ENCODE measurements at regions not wholly inside any gene's neighbourhood (a gene's known extent, or its start where the extent isn't known, plus 50 kb on each side); places are given as distances from the start of the nearest gene placed in this dataset.
"Not testable (repeated sequence)": the region's sequence is repeated elsewhere in the genome, so short reads cannot be mapped to it uniquely, and the experiment has no call there.

DNA sequence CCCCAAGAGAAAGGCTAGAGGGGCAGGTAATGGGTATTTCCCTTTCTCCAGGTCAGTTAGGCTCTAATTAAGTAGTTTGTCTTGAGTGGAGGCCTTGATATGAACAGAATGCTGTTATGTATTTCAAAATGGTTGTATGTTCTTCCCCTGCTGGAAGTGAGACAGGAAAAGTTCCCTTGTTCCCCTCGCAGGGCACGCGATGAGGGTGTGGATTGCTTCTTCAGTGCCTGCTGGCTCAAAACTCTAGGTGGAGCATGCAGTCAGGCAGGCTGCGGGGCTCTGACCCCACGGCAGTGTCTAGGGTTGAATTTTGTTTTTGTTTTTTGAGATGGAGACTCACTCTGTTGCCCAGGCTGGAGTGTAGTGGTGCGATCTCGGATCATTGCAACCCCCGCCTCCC, 110.4 kb upstream of the XIST start:
- H3K27ac Mint-ChIP-seq: peak overlapping the region in 1 of 7 donors; percentile 22
- intact Hi-C loops (cut with micrococcal nuclease): no loop called here
- no peak overlapping the region for H3K4me3 ChIP-seq (ENCODE audit: low read length in 2 of 2)
- H3K9me3 ChIP-seq (ENCODE audit: control insufficient read depth in 1 of 2, low read length in 2 of 2): no peaks in the 10 kb centered on the region
- H3K36me3 Mint-ChIP-seq: peaks cover 15 to 22% of the 10 kb centered on the region in 2 donors
- peaks cover 11% of the 10 kb centered on the region for H3K4me1 ChIP-seq (ENCODE audit: insufficient read depth, low read length)
- H3K4me1 Mint-ChIP-seq: peaks cover 19 to 72% (median 47%) of the 10 kb centered on the region in 4 donors
- ChIA-PET POLR2A (ENCODE audit: partially characterized antibody) (no interaction called here), CTCF (ENCODE audit: partially characterized antibody) (no interaction called here)
- no peaks in the 10 kb centered on the region for H3K36me3 ChIP-seq (ENCODE audit: insufficient read depth, low read length)
- no peak for DNase-seq
- H3K9me3 Mint-ChIP-seq: no peaks in the 10 kb centered on the region
- H3K4me3 Mint-ChIP-seq: peak overlapping the region in 1 of 8 donors; percentile 45
- H3K27me3 Mint-ChIP-seq: no peaks in the 10 kb centered on the region
- no peaks in the 10 kb centered on the region for H3K27me3 ChIP-seq (ENCODE audit: insufficient read depth, low read length)
- H3K27ac ChIP-seq (ENCODE audit: low read depth, low read length): no peak overlapping the region

- H3K27ac Mint-ChIP-seq: peak overlapping the region in 2 of 7 donors; percentile 24 to 34
- H3K9me3 ChIP-seq (ENCODE audit: control insufficient read depth in 1 of 2, low read length in 2 of 2); H3K27me3 ChIP-seq (ENCODE audit: insufficient read depth, low read length); DNase-seq; H3K27me3 Mint-ChIP-seq; H3K9me3 Mint-ChIP-seq; H3K4me3 ChIP-seq (ENCODE audit: low read length in 2 of 2); H3K4me3 Mint-ChIP-seq; POLR2A ChIA-PET (ENCODE audit: partially characterized antibody); H3K36me3 ChIP-seq (ENCODE audit: insufficient read depth, low read length); intact Hi-C loops (cut with micrococcal nuclease); CTCF ChIA-PET (ENCODE audit: partially characterized antibody); H3K27ac ChIP-seq (ENCODE audit: low read depth, low read length): not testable (repeated sequence)
- peaks cover 22 to 82% (median 49%) of the 10 kb centered on the region in 4 donors for H3K4me1 Mint-ChIP-seq
- H3K36me3 Mint-ChIP-seq: peaks cover 13 to 18% of the 10 kb centered on the region in 2 donors
- peaks cover 15% of the 10 kb centered on the region for H3K4me1 ChIP-seq (ENCODE audit: insufficient read depth, low read length)
Observed at GRCh38 chrX:73961867-73962266, 109.4 kb upstream of the XIST start.

GRCh38 chrX:73944563-73944908, 92.0 kb upstream of the XIST start:
- H3K36me3 Mint-ChIP-seq: peaks cover 16 to 22% of the 10 kb centered on the region in 2 donors
- Histone ChIP-seq H3K9me3 (ENCODE audit: control insufficient read depth in 1 of 2, low read length in 2 of 2) (no peaks in the 10 kb centered on the region), H3K27me3 (ENCODE audit: insufficient read depth, low read length) (no peaks in the 10 kb centered on the region), H3K4me1 (ENCODE audit: insufficient read depth, low read length) (peaks cover 27% of the 10 kb centered on the region), H3K27ac (ENCODE audit: low read depth, low read length) (peak overlapping the region; percentile 74), H3K4me3 (ENCODE audit: low read length in 2 of 2) (peak overlapping the region; percentile 73 to 94), H3K36me3 (ENCODE audit: insufficient read depth, low read length) (no peaks in the 10 kb centered on the region)
- H3K4me1 Mint-ChIP-seq: peaks cover 13 to 36% (median 30%) of the 10 kb centered on the region in 4 donors
- H3K27me3 Mint-ChIP-seq: no peaks in the 10 kb centered on the region
- no peaks in the 10 kb centered on the region for H3K9me3 Mint-ChIP-seq
- ChIA-PET POLR2A (ENCODE audit: partially characterized antibody) (interaction anchor here (0.6 to 1.4 kb wide), 3 partner anchors 19 to 1669 kb away, joined by 3 read pairs; no protein-coding TSS in a partner anchor), CTCF (ENCODE audit: partially characterized antibody) (interaction anchor here (1.3 kb wide), 1 partner anchor 71 kb away, joined by 3 read pairs; no protein-coding TSS in a partner anchor)
- peak overlapping the region; percentile 95 to 99 (median 98) for H3K27ac Mint-ChIP-seq
- DNase-seq: no peak
- peak overlapping the region; percentile 88 to 97 (median 91) for H3K4me3 Mint-ChIP-seq
- intact Hi-C loops (cut with micrococcal nuclease): loop anchor here (5.0 to 10.0 kb wide), 3 partner anchors 33 to 668 kb away; partner anchors contain the start of genes CHIC1 and RLIM

GRCh38 chrX:73943693-73944562, 91.4 kb upstream of the XIST start:
- peak; percentile 85 to 90 (median 88) for DNase-seq
- intact Hi-C loops (cut with micrococcal nuclease): loop anchor here (5.0 to 10.0 kb wide), 3 partner anchors 33 to 668 kb away; partner anchors contain the start of genes CHIC1 and RLIM

GRCh38 chrX:73940893-73941470, 88.5 kb upstream of the XIST start:
- Histone ChIP-seq H3K4me3 (ENCODE audit: low read length in 2 of 2) (no peak overlapping the region), H3K4me1 (ENCODE audit: insufficient read depth, low read length) (peaks cover 16% of the 10 kb centered on the region), H3K27ac (ENCODE audit: low read depth, low read length) (no peak overlapping the region), H3K36me3 (ENCODE audit: insufficient read depth, low read length) (no peaks in the 10 kb centered on the region), H3K9me3 (ENCODE audit: control insufficient read depth in 1 of 2, low read length in 2 of 2) (no peaks in the 10 kb centered on the region), H3K27me3 (ENCODE audit: insufficient read depth, low read length) (no peaks in the 10 kb centered on the region)
- H3K27ac Mint-ChIP-seq: no peak overlapping the region
- CTCF ChIA-PET (ENCODE audit: partially characterized antibody): interaction anchor here (1.6 kb wide), 1 partner anchor 86 kb away, joined by 4 read pairs; no protein-coding TSS in a partner anchor
- H3K4me1 Mint-ChIP-seq: peaks cover 6 to 23% (median 14%) of the 10 kb centered on the region in 4 donors
- no peak for DNase-seq
- H3K36me3 Mint-ChIP-seq: peaks cover 0 to 7% of the 10 kb centered on the region in 2 donors
- POLR2A ChIA-PET (ENCODE audit: partially characterized antibody): no interaction called here
- no peaks in the 10 kb centered on the region for H3K27me3 Mint-ChIP-seq
- no peaks in the 10 kb centered on the region for H3K9me3 Mint-ChIP-seq
- no peak overlapping the region for H3K4me3 Mint-ChIP-seq
- intact Hi-C loops (cut with micrococcal nuclease): loop anchor here (5.0 to 10.0 kb wide), 3 partner anchors 36 to 671 kb away; partner anchors contain the start of genes CHIC1 and RLIM

More at GRCh38 chrX:73943693-73944562, 91.4 kb upstream of the XIST start:
- Histone ChIP-seq H3K4me3 (ENCODE audit: low read length in 2 of 2) (peak overlapping the region; percentile 73 to 94), H3K9me3 (ENCODE audit: control insufficient read depth in 1 of 2, low read length in 2 of 2) (no peaks in the 10 kb centered on the region), H3K27ac (ENCODE audit: low read depth, low read length) (peak overlapping the region; percentile 74), H3K36me3 (ENCODE audit: insufficient read depth, low read length) (no peaks in the 10 kb centered on the region), H3K27me3 (ENCODE audit: insufficient read depth, low read length) (no peaks in the 10 kb centered on the region), H3K4me1 (ENCODE audit: insufficient read depth, low read length) (peaks cover 23% of the 10 kb centered on the region)
- peak overlapping the region; percentile 95 to 99 (median 98) for H3K27ac Mint-ChIP-seq
- H3K36me3 Mint-ChIP-seq: peaks cover 10 to 16% of the 10 kb centered on the region in 2 donors
- ChIA-PET CTCF (ENCODE audit: partially characterized antibody) (interaction anchor here (1.3 kb wide), 1 partner anchor 72 kb away, joined by 3 read pairs; no protein-coding TSS in a partner anchor), POLR2A (ENCODE audit: partially characterized antibody) (interaction anchor here (0.6 to 1.4 kb wide), 5 partner anchors 20 to 1668 kb away, joined by 3 to 5 read pairs (median 3); no protein-coding TSS in a partner anchor)
- H3K9me3 Mint-ChIP-seq: no peaks in the 10 kb centered on the region
- peak overlapping the region; percentile 88 to 97 (median 91) for H3K4me3 Mint-ChIP-seq
- no peaks in the 10 kb centered on the region for H3K27me3 Mint-ChIP-seq
- peaks cover 12 to 35% (median 25%) of the 10 kb centered on the region in 4 donors for H3K4me1 Mint-ChIP-seq

- H3K4me1 ChIP-seq (ENCODE audit: insufficient read depth, low read length); H3K4me3 Mint-ChIP-seq; DNase-seq; H3K4me1 Mint-ChIP-seq; intact Hi-C loops (cut with micrococcal nuclease); H3K27ac ChIP-seq (ENCODE audit: low read depth, low read length); H3K27me3 ChIP-seq (ENCODE audit: insufficient read depth, low read length); CTCF ChIA-PET (ENCODE audit: partially characterized antibody); H3K36me3 ChIP-seq (ENCODE audit: insufficient read depth, low read length); H3K27me3 Mint-ChIP-seq; H3K9me3 ChIP-seq (ENCODE audit: control insufficient read depth in 1 of 2, low read length in 2 of 2); H3K27ac Mint-ChIP-seq; H3K36me3 Mint-ChIP-seq; POLR2A ChIA-PET (ENCODE audit: partially characterized antibody); H3K4me3 ChIP-seq (ENCODE audit: low read length in 2 of 2); H3K9me3 Mint-ChIP-seq: not testable (repeated sequence)
Observed at GRCh38 chrX:73937843-73938242, 85.3 kb upstream of the XIST start.

DNA sequence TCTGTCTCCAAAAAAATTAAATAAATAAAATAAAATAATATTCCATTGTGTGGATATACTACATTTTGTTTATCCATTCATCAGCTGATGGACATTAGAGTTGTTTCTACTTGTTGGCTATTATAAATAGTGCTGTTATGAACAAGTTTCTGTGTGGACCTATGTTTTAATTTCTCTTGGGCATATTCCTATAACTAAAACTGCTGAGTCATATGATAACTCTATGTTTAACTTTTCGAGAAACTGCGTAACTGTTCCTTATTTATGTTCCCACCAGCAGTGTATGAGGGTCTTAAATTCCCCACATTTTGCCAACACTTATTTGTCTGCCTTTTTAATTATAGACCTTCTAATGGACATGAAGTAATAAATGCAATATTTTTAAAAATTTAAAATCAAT, 80.0 kb upstream of the XIST start:
- H3K4me1 ChIP-seq (ENCODE audit: insufficient read depth, low read length): no peaks in the 10 kb centered on the region
- no peak overlapping the region for H3K4me3 ChIP-seq (ENCODE audit: low read length in 2 of 2)
- no peak overlapping the region for H3K27ac ChIP-seq (ENCODE audit: low read depth, low read length)
- no peak overlapping the region for H3K27ac Mint-ChIP-seq
- H3K27me3 Mint-ChIP-seq: no peaks in the 10 kb centered on the region
- no peaks in the 10 kb centered on the region for H3K27me3 ChIP-seq (ENCODE audit: insufficient read depth, low read length)
- no peaks in the 10 kb centered on the region for H3K9me3 ChIP-seq (ENCODE audit: control insufficient read depth in 1 of 2, low read length in 2 of 2)
- peaks cover 0 to 6% (median 0%) of the 10 kb centered on the region in 8 donors for H3K9me3 Mint-ChIP-seq
- ChIA-PET POLR2A (ENCODE audit: partially characterized antibody) (no interaction called here), CTCF (ENCODE audit: partially characterized antibody) (no interaction called here)
- no peak for DNase-seq
- H3K4me3 Mint-ChIP-seq: no peak overlapping the region
- no peaks in the 10 kb centered on the region for H3K36me3 Mint-ChIP-seq
- no peaks in the 10 kb centered on the region for H3K4me1 Mint-ChIP-seq
- intact Hi-C loops (cut with micrococcal nuclease): no loop called here
- H3K36me3 ChIP-seq (ENCODE audit: insufficient read depth, low read length): no peaks in the 10 kb centered on the region
